Tibial nerve (tissue), 4 donors: ENCODE measurements at regions not wholly inside any gene's neighbourhood (a gene's known extent, or its start where the extent isn't known, plus 50 kb on each side); places are given as distances from the start of the nearest gene placed in this dataset.
A peak's percentile ranks its signal among the peaks of the same experiment; 100 is the strongest.
"Not testable (repeated sequence)": the region's sequence is repeated elsewhere in the genome, so short reads cannot be mapped to it uniquely, and the experiment has no call there.

ENCODE experiments used
- DNase-seq, 2 donors: peaks; one replicate each; pipeline ENCODE4 v3.0.0-alpha.2; 2019; ENCODE audit warnings: low spot score in 2 of 2
- H3K27ac ChIP-seq, 4 donors: fragments of 200-600 bp; sonication (generic) in 3 of 4; one replicate each; pipeline ENCODE4 v1.5.1; 2017 to 2019; ENCODE audit warnings: mild to moderate bottlenecking in 1 of 4
- H3K27me3 ChIP-seq, 2 donors: fragments of 200-600 bp; sonication (generic) in 1 of 2; one replicate each; pipeline versions ENCODE4 v1.5.1 to v1.6.0; 2017 to 2019
- H3K36me3 ChIP-seq, 3 donors: fragments of 200-600 bp; sonication (generic); one replicate each; pipeline ENCODE4 v1.5.1; 2018 to 2019
- H3K4me1 ChIP-seq, 4 donors: fragments of 200-600 bp; sonication (generic) in 3 of 4; one replicate each; pipeline ENCODE4 v1.5.1; 2017 to 2019
- H3K4me3 ChIP-seq, 4 donors: fragments of 200-600 bp; sonication (generic) in 3 of 4; one replicate each; pipeline ENCODE4 v1.5.1; 2017 to 2019; ENCODE audit warnings: mild to moderate bottlenecking in 1 of 4, moderate library complexity in 1 of 4
- H3K9me3 ChIP-seq, 4 donors: fragments of 200-600 bp; sonication (generic) in 3 of 4; one replicate each; pipeline ENCODE4 v1.5.1; 2017 to 2019
- CTCF ChIP-seq, 5 experiments: fragments of 200-600 bp in 3 of 5; fragments of 450-650 bp in 2 of 5; sonication (generic) in 3 of 5; IDR thresholded peaks; one replicate each; pipeline ENCODE4 v1.5.1; 2016 to 2019; ENCODE audit warnings: antibody characterized with exemption in 5 of 5, mild to moderate bottlenecking in 3 of 5, moderate library complexity in 2 of 5
- EP300 ChIP-seq, 2 donors: sonication (generic); formaldehyde crosslinking; IDR thresholded peaks; one replicate each; pipeline ENCODE4 v1.6.1; 2017; ENCODE audit warnings: antibody characterized with exemption in 2 of 2, mild to moderate bottlenecking in 1 of 2
- POLR2A ChIP-seq, 2 donors: fragments of 450-650 bp; IDR thresholded peaks; one replicate each; pipeline ENCODE4 v1.6.1; 2017; ENCODE audit warnings: antibody characterized with exemption in 2 of 2, mild to moderate bottlenecking in 2 of 2, moderate library complexity in 2 of 2
- WGBS, 2 donors: methylation state at CpG; one replicate each; pipeline ENCODE4 v1.1.5; 2018; 5-methylcytosine and 5-hydroxymethylcytosine counted together

GRCh38 chr2:91422102-91422501 is 2730.6 kb downstream of the RPIA start:
- H3K27ac ChIP-seq, H3K4me1 ChIP-seq, H3K4me3 ChIP-seq, H3K36me3 ChIP-seq, H3K27me3 ChIP-seq, DNase-seq: not testable (repeated sequence)
- peaks cover 0 to 31% (median 7%) of the 10 kb centered on the region in 4 donors for H3K9me3 ChIP-seq
- 82 to 84% methylated on average over 19 of the region's 19 CpGs for WGBS, 2 donors

GRCh38 chr2:91427148-91427547 is 2735.7 kb downstream of the RPIA start:
- not testable (repeated sequence) for H3K27ac ChIP-seq, H3K4me3 ChIP-seq, DNase-seq, H3K4me1 ChIP-seq, H3K36me3 ChIP-seq, H3K27me3 ChIP-seq
- WGBS, 2 donors = 58 to 68% methylated on average over 1 of the region's 1 CpG
- peaks cover 0 to 16% (median 3%) of the 10 kb centered on the region in 4 donors for H3K9me3 ChIP-seq

- peaks cover 0 to 14% (median 12%) of the 10 kb centered on the region in 4 donors for H3K4me1 ChIP-seq
- WGBS, 2 donors = 10 to 19% methylated on average over 29 of the region's 29 CpGs
- peak overlapping the region in 3 of 4 donors; percentile 9 to 28 (median 26) for H3K4me3 ChIP-seq
- not testable (repeated sequence) for H3K27ac ChIP-seq, DNase-seq, H3K36me3 ChIP-seq, H3K9me3 ChIP-seq
- peaks cover 0 to 35% of the 10 kb centered on the region in 2 donors for H3K27me3 ChIP-seq
Observed at GRCh38 chr2:91441932-91442245, 2750.4 kb downstream of the RPIA start.

GRCh38 chr2:91442246-91442905 is 2750.9 kb downstream of the RPIA start:
- TF ChIP-seq POLR2A (IDR thresholded peaks at IDR 0.05) = no peak
- TF ChIP-seq EP300 (IDR thresholded peaks at IDR 0.05) = no peak
- no peak for TF ChIP-seq CTCF (IDR thresholded peaks at IDR 0.05)
- Histone ChIP-seq H3K4me3 (peak overlapping the region in 3 of 4 donors; percentile 9 to 28 (median 26)), H3K27me3 (peaks cover 0 to 35% of the 10 kb centered on the region in 2 donors), H3K36me3 (no peaks in the 10 kb centered on the region), H3K9me3 (peaks cover 0 to 3% (median 0%) of the 10 kb centered on the region in 4 donors), H3K27ac (no peak overlapping the region), H3K4me1 (peaks cover 0 to 14% (median 12%) of the 10 kb centered on the region in 4 donors)
- no peak for DNase-seq
- 12 to 18% methylated on average over 82 of the region's 82 CpGs for WGBS, 2 donors

- peaks cover 0 to 35% of the 10 kb centered on the region in 2 donors for H3K27me3 ChIP-seq
- H3K9me3 ChIP-seq, DNase-seq, H3K27ac ChIP-seq, H3K36me3 ChIP-seq: not testable (repeated sequence)
- H3K4me3 ChIP-seq = peak overlapping the region in 3 of 4 donors; percentile 9 to 28 (median 26)
- WGBS, 2 donors = 10 to 24% methylated on average over 35 to 51 of the region's 69 CpGs
- H3K4me1 ChIP-seq = peaks cover 0 to 14% (median 12%) of the 10 kb centered on the region in 4 donors
Observed at GRCh38 chr2:91442906-91443729, 2751.6 kb downstream of the RPIA start.

GRCh38 chr2:91443730-91444115 is 2752.2 kb downstream of the RPIA start:
- H3K27me3 ChIP-seq = peaks cover 0 to 35% of the 10 kb centered on the region in 2 donors

GRCh38 chr2:91445705-91446104 is 2754.2 kb downstream of the RPIA start:
- H3K36me3 ChIP-seq, H3K27ac ChIP-seq, H3K9me3 ChIP-seq, DNase-seq, H3K4me3 ChIP-seq: not testable (repeated sequence)
- Histone ChIP-seq H3K4me1 (peaks cover 0 to 14% (median 12%) of the 10 kb centered on the region in 4 donors), H3K27me3 (peaks cover 0 to 26% of the 10 kb centered on the region in 2 donors)
- WGBS, 2 donors = 89 to 90% methylated on average over 5 of the region's 5 CpGs

More at GRCh38 chr2:91443730-91444115, 2752.2 kb downstream of the RPIA start:
- H3K4me1 ChIP-seq = peaks cover 0 to 14% (median 12%) of the 10 kb centered on the region in 4 donors
- not testable (repeated sequence) for H3K4me3 ChIP-seq, H3K36me3 ChIP-seq, DNase-seq, H3K9me3 ChIP-seq, H3K27ac ChIP-seq
- 72 to 77% methylated on average over 6 to 8 of the region's 11 CpGs for whole genome bisulfite sequencing, 2 donors

- Histone ChIP-seq H3K4me1 (peaks cover 0 to 14% (median 12%) of the 10 kb centered on the region in 4 donors), H3K27me3 (peaks cover 0 to 26% of the 10 kb centered on the region in 2 donors)
- DNase-seq, H3K36me3 ChIP-seq, H3K9me3 ChIP-seq, H3K4me3 ChIP-seq, H3K27ac ChIP-seq: not testable (repeated sequence)
Observed at GRCh38 chr2:91446489-91446888, 2755.0 kb downstream of the RPIA start.

- not testable (repeated sequence) for H3K4me3 ChIP-seq, H3K9me3 ChIP-seq, H3K36me3 ChIP-seq, H3K27ac ChIP-seq, DNase-seq
- WGBS, 2 donors = 86 to 93% methylated on average over 6 of the region's 7 CpGs
- peaks cover 0 to 24% of the 10 kb centered on the region in 2 donors for H3K27me3 ChIP-seq
- peaks cover 0 to 12% (median 11%) of the 10 kb centered on the region in 4 donors for H3K4me1 ChIP-seq
Observed at GRCh38 chr2:91446915-91447314, 2755.4 kb downstream of the RPIA start.

- H3K4me3 ChIP-seq, H3K36me3 ChIP-seq, DNase-seq, H3K9me3 ChIP-seq, H3K4me1 ChIP-seq, H3K27ac ChIP-seq: not testable (repeated sequence)
- H3K27me3 ChIP-seq = peaks cover 0 to 18% of the 10 kb centered on the region in 2 donors
- WGBS, 2 donors = 81 to 98% methylated on average over 5 to 7 of the region's 8 CpGs
Observed at GRCh38 chr2:91447508-91447907, 2756.0 kb downstream of the RPIA start.

- H3K27me3 ChIP-seq, H3K4me3 ChIP-seq, H3K36me3 ChIP-seq, H3K27ac ChIP-seq, H3K4me1 ChIP-seq, DNase-seq, H3K9me3 ChIP-seq: not testable (repeated sequence)
- 86% methylated on average over 8 to 9 of the region's 9 CpGs for WGBS, 2 donors
Observed at GRCh38 chr2:91462292-91462691, 2770.8 kb downstream of the RPIA start.

- H3K4me3 ChIP-seq, H3K27me3 ChIP-seq, H3K9me3 ChIP-seq, H3K36me3 ChIP-seq, DNase-seq, H3K27ac ChIP-seq, H3K4me1 ChIP-seq: not testable (repeated sequence)
- WGBS, 2 donors = 63 to 85% methylated on average over 2 of the region's 2 CpGs
Observed at GRCh38 chr2:91463007-91463406, 2771.5 kb downstream of the RPIA start.
